HG03175 (cell line): ENCODE measurements at regions not wholly inside any gene's neighbourhood (a gene's known extent, or its start where the extent isn't known, plus 50 kb on each side); places are given as distances from the start of the nearest gene placed in this dataset.

Experiments
- ATAC-seq: cut with Tn5 transposase; IDR thresholded peaks from one replicate; pipeline ENCODE4 v1.9.1; 2021; ENCODE audit warnings: mild to moderate bottlenecking, moderate library complexity; ENCODE audit not compliant: unreplicated experiment

DNA sequence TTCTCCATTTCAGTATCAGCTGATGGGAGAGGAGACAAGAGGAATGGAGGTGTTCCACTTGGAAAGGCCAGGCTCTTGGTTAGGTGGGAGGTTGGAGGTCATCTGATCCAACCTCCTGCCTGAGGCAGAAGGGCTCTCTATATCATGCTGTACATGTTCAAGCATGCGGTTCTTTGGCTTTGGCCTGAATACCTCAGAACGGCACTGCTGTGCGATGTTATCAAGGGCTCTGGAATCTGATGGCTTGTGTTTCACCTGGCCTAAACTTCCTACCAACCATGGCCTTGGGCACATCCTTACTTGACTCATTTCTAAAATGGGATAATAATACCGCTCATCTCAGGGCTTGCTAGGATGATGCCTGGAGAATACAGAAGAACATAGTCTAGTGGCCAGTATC, 90.1 kb upstream of the FAM169A start:
- ATAC-seq: no peak

DNA sequence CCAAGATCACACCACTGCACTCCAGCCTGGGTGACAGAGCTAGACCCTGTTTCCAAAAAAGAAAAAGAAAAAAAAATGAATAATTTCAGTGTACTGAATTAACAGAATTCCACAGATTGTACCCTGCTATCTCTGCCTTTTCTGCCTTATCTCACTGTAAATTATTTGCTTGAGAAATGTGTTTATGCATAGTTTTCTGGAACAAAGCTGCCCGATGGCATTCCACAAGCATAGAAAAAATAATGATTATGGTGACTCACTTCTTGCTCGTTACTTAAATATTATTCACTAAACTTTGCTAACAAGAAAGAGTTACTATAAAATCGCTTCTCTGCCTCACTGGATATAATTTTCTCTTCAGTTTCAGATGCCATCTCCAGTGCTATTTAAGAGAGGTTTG, 88.7 kb upstream of the FAM169A start:
- no peak for ATAC-seq

DNA sequence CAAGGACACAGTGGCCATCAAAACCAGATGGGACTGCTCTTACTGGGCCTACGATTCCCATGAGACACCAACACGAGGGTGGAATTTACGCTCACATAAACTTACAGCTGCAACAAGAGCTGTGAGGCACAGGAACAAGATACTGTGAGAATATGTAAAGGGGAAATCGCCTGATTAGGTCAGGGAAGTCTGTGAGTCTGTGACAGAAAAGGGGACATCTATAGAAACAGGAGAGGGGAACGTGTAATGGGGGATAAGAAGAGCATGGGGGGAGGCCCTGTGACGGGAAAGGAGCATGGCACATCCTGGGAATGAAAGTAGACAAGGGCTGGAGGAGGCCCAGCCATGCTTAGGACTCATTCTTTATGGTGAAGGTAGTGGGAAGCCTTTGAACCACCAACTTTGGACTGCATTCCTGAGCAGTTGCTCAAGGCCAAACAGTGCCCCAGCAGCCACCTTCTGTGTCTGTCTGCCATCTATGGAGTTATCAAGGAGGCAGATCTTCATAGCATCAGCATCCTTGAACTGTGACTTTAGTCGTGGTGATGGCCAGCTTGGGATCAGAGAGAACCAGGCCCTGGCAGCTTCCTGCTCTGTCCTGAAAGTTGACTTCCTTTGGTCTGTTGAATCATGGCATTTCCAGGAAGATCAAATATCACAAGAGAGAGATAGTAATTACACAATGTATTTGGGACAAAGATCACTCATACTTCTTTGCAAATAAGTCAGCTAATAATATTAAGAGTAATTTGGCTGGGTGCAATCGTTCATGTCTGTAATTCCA, 87.9 kb upstream of the FAM169A start:
- ATAC-seq: no peak

DNA sequence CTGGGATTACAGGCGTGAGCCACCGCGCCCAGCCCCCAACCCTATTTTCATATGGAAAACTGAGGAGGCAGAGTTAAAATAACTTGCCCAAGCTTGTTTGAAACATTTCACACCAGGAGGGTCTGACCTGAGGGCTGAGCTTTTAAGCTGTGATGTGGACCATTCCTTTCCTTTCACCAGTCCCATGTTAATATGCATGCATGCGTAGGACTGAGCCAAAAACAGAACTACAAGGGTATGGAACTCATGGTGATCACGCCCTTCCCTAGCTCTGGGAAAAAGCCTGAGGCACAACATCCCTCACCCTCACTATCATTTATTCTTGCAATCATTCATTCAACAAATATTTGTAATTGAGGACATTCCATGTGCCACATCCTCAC, 87.4 kb upstream of the FAM169A start:
- ATAC-seq: no peak

DNA sequence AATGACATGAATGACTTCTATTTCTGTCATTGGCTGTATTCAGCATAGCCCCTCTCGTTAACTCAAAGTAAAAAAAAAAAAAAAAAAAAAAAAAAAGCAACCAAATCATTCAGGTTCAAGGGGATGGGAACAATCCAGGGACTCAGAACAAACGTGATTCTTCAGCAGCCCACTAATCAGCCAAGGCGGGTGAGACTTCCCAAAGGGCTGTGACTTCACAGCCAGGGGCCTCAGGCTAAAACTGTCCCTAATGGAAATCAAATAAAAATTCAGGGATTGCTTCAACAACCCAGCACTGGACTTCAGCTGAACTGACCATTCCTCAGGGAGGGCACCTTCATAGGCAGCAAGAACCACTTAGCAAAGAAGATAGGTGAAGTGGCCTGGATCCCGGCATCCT, 86.2 kb upstream of the FAM169A start:
- ATAC-seq: no peak

DNA sequence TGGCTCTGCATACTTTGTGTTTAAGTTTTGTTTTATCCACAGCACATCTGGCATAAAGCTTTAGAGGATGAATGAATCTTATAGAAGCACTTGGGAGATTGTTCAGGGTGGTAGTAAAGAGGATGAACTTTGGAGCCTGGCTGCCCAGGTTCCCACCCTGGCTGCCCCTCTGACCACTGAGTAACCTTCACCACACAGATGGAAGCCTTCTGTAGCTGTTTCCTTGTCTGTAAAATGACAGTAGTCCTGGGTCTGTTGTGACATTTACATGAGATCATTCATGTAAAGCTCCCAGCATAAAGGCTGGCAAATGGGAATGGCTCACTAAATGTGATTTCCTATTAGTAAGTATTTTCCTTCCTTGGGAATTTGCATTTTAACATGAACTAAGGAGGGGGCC, 85.7 kb upstream of the FAM169A start:
- no peak for ATAC-seq

DNA sequence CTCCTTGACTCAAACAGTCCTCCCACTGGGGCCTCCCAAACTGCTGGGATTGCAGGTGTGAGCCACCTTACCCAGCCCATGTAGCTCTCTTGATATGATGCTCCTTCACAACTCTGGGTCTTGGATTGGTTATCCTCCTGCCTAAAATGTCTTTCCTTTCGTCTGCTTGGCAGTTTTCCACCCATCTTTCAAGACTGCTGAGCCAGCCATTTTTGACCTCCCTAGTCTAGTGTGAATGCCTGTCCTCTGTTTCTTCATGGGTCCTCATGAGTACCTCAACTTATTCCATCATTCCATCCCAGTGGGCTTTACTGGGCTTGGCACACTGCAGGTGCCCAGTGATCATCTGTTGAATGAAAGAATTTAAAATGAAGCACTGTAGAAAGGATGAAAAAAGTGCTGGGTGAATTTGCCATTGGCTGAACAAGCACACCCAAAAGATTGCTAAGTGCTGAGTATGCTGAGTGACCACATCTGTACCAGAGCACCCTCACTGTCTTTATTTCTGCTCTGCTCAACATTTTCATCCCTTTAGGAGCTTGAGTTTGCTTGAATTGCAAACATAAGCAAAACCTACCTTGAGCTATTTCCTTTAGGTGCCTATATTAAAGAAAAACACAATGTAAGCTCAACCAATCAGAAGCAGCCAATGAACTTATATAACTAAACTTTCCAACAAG, 84.8 kb upstream of the FAM169A start:
- no peak for ATAC-seq

DNA sequence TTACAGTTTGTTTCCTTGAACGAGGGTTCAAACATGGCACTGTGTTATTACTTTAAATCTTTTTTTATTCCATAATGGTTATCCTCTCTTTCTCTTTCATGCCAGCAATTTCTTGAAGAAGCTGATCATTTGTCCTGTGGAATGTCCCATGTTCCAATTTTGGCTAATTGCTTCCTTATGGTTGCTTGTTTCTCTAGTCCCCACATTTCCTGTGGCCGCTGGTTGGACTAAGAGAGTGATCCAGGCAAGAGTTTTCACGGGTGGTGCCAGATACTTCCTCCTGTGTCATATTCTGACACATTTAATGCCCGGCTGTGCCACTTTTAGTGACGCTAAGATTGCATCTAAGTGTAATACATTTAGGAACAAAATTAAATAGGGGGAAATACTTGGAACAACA, 83.8 kb upstream of the FAM169A start:
- ATAC-seq: no peak

DNA sequence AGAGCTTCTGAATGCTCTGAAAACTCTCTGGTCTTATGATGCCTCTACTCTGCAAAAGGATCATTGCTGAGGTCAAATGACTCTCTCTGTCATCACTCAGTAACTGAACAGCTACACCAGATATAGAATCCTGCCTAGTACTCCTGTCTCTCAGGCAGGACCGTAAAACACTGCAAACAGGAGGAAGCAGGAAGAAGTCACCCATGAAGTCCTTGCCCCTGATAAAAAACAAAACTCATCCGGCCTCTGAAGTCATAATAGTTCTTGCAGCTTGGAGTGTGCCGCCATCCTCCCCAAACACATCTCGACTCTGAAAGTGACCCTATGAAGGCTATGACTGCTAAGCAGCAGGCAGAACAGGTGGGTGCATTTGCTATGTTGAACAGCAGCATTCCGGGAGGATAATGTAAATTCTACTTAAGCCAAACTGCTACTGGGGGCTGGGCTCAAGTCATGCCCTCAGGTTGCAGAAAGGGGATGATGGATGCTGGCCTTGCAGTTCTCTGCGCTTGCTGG, 81.9 kb upstream of the FAM169A start:
- no peak for ATAC-seq

DNA sequence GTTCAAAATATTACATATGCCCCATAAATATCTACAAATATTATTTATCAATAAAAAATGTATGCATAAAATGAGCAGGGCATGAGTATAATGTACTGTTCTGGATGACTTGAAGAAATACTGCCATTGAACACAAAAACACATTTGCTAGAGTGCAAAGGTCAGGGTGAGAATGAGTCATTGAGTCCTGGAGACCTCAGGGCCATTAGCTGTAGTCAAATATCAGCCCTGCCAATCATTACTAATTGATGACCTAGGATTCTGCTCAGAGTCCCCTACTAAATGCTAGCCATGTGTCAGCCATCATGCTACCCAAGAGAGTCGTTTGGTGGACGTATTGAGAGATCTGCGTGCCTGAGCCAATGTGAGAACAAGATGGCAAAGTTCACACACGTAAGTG, 80.3 kb upstream of the FAM169A start:
- no peak for ATAC-seq

DNA sequence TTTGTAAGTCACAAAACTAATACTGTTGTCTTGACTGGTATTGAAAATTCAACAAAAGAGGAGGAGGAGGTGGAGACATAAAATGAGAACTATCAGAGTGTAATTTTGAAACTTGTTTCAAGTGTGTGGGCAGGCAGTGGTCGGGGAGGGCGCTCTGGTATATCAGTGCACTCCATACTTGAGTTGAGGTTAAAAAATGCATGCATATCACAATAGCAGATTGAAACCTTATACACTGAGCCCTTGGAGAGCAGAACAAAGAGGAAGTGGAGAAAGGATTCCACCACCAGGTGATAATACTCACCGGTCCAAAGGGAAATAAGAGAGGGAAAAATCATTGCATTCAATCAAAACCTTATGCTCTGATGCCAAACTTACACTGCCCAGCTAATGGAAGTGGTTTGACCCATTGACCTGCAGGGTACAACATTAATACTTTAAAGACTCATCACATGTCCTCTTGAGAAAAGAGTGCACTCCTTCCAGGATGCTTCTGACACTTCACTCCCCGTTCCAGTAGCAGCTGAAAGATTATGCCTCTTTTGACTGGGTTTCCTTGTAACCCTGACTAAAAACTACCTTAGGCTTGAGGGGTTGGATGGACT, 79.5 kb upstream of the FAM169A start:
- ATAC-seq: peak; percentile 56

DNA sequence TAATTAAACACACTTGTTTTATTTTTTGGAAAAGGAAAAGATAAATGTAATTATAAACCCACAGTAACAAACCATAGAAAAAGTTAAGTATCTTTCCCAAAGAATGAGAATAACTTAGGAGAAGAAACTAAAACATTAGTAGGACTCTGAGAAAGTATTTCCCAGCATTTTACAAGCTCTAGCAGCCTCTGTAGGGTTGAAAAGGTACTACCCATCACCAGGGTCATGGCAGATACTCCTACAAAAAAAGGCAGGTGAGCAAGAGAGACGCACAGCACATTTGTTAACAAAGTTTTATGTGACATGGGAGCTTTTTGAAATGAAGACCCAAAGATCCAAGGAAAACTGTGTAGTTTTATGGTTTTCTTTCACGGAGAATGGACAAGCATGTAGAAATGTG, 77.7 kb upstream of the FAM169A start:
- no peak for ATAC-seq

DNA sequence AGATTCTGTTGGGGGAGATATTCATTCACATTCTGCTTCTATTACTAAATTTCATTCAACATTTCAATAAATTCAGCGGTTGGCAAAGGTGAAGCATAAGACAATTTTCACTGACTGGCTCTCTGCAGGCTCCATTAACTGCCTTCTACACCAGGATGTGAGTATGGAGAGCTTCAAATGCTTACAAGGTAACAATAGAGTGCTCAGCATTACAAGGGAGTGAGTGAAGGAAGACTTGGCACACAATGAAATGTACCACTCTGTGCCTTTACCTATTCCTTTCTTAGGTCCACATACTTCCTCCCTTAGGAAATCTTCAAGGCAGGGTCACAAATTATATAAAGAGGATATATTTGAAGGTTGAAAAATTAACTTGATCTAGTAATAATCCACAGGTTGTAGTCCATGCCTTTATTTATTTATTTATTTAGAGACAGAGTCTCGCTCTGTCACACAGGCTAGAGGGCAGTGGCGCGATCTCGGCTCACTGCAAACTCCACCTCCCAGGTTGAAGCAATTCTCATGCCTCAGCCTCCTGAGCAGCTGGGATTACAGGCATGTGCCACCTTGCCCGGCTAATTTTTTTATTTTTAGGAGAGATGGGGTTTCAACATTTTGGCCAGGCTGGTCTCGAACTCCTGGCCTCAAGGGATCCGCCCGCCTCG, 76.6 kb upstream of the FAM169A start:
- ATAC-seq: no peak

DNA sequence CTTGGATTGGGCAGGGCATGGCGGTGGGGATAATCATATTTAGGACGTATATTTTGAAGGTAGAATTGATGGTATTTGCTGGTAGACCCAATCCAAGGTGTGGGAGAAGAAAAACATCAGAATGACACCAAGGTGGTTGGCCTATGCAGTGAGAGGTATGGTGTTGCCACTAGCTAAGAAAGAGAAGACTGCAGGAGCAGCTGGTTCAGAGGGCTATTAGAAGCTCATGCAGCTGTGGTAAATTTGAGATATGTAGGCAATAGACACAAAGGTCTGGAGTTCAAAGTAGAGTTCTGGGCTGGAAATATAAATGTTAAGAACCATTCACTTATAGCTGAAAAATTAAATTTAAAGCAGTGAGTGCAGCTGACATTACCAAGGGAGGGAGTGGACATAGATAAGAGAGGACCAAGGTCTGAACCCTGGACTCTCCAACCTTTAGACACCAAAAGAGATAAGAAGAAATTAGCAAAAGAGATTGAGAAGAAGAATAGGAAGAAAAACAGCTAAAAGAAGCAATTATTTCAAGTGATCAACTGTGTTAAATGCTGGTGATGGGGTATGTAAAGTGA, 74.7 kb upstream of the FAM169A start:
- ATAC-seq: no peak

DNA sequence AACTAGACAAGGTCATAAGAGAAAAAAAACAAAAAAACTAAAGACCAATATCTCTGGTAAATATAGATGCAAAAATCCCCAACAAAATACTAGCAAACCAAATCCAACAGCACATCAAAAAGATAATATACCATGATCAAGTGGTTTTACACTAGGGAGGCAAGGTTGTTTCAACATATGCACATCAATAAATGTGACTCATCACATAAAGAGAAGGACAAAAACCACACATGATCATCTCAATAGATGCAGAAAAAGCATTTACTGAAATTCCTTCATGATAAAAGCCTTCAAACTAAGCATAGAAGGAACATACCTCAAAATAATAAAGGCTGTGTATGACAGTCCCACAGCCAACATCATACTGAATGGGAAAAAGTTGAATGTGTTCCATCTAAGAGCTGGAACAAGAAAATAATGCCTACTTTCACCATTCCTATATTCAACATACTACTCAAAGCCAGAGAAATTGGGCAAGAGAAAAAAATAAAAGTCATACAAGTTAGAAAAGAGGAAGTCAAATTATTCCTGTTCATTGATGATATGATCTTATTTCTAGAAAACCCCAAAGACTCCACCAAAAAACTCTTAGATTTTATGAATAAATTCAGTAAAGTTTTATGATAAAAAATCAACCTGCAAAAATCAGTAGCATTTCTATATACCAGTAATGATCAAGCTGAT, 72.2 kb upstream of the FAM169A start:
- ATAC-seq: no peak

DNA sequence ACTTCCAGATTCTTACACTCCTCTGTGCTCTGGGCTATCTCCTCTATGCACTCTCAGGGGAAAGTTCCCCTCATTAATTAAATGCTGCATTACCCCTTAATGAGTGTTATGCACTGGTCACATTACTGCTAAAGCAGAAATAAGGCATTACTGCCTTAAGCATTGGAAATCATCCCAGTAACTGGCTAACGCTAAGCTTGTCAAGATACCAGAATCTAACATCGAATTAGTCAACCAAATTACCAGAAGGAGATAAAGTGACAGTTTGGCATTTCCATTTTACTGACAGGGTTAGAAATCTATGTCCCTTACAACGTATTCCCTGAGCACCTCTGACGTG, 69.5 kb upstream of the FAM169A start:
- no peak for ATAC-seq

DNA sequence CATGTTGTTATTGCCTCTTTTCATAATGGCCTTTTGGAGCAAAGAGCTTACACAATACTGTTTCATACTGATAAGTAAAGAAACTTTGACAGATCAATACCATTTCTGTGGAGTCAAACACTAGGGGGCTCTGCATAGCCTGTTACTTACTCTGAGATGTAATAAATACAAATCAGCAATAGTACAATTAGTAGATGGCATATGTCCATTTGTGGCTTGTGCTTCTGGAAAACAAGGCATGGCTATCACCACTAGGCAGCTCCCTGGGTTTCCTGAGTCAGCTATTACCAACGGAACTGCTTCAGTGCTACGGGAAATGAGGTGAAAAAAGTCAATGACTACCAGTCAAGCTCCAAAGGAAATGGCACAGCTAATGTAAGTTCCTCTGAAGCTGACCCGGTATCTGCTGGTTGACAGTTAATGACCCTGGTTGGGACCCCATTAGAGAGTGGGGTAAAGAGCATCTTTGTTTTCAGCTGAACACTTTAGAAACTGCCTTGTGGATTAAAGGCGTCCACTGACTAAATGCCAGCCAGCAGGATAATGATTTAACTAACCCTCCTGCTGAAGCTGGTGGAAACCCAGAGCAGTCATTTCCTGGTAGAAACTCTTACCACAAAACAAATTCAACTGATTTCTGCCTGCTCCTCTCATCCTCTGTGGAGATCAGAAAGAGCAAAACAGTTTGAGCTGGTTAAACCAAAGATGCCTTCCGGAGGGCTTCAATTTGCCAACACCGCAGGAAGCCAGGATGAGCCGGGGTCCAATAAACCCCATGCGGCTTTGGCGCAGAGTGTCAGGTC, 69.0 kb upstream of the FAM169A start:
- no peak for ATAC-seq

DNA sequence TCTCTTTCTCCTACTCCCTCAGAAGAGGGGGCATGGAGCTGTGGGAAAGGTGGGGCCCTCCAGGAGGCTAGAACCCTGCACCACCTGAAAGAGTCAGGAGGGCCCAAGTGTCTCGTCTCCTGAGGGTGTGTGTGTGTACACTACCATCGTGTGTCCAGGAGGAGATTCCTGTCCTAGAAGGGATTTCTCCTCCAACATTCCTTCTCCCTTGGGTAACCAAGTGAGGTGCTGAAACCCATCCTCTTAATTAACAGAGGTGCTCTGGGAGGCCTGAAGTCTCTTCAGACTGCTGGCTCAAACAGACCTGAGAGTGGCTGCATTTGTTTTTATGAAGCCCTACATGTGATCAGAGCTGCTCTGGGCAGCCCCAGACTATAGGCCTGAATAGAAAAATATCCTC, 61.1 kb upstream of the FAM169A start:
- no peak for ATAC-seq

DNA sequence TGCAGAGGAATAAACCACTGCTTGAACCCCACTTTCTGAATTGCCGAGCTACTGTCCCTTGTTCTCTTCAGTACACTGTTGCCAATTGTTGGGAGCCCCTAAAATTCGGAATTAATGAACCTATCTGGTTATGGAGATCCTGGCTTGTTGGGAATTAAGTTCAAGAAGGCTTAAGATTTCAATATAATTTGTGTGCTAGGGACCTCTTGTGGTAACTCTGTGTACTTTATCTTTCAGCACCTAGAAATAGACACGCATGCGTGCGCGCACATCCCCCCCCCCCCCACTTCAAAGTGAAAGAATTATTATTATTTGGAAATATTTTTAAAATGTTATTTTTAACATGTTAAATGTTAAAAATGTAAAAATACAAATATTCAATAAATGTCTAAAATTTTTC, 53.3 kb upstream of the FAM169A start:
- no peak for ATAC-seq

DNA sequence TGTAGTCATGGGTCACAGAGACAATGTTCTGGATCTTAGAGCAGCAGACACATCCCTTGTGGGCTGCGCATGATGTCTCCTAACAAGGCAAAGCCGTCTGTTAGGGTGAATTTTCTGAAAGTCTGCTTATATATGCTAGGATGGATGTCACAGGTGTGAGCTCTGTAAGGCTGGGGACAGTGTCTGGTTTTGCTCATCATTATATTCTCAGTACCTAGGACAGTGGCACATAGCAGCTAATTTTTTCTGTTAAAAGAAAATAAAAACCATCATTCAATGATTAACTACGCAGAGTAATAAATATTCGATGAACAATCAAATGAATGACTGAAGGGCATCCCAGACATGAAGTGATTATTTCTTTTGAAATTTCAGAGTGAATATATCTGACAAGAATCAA, 52.9 kb upstream of the FAM169A start:
- no peak for ATAC-seq
